ENCODE measurements at regions not wholly inside any gene's neighbourhood (a gene's known extent, or its start where the extent isn't known, plus 50 kb on each side); places are given as distances from the start of the nearest gene placed in this dataset.
"Not testable (repeated sequence)": the region's sequence is repeated elsewhere in the genome, so short reads cannot be mapped to it uniquely, and the experiment has no call there.

- no peak for DNase-seq
- Histone ChIP-seq H3K27me3 (no peaks in the 10 kb centered on the region), H3K9me3 (peaks cover 0 to 18% (median 7%) of the 10 kb centered on the region in 4 donors), H3K27ac (no peak overlapping the region), H3K36me3 (no peaks in the 10 kb centered on the region), H3K4me1 (no peaks in the 10 kb centered on the region), H3K4me3 (no peak overlapping the region)
- TF ChIP-seq POLR2A (IDR thresholded peaks at IDR 0.05) (no peak), CTCF (IDR thresholded peaks at IDR 0.05) (no peak), EP300 (IDR thresholded peaks at IDR 0.05) (no peak), POLR2AphosphoS5 (IDR thresholded peaks at IDR 0.05) (no peak)
- intact Hi-C loops (cut with DNase I; ENCODE audit: low total_unique reads) = no loop called here
Observed at GRCh38 chrX:21207080-21207479, 167.1 kb upstream of the CNKSR2 start.

DNA sequence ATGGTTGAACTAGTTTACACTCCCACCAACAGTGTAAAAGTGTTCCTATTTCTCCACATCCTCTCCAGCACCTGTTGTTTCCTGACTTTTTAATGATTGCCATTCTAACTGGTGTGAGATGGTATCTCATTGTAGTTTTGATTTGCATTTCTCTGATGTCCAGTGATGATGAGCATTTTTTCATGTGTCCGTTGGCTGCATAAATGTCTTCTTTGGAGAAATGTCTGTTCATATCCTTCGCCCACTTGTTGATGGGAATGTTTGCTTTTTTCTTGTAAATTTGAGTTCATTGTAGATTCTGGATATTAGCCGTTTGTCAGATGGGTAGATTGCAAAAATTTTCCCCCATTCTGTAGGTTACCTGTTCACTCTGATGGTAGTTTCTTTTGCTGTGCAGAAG lies 155.0 kb upstream of the CNKSR2 start:
- WGBS, 5 donors = 63 to 94% (median 88%) methylated on average over 3 of the region's 3 CpGs
- H3K36me3 ChIP-seq; H3K27me3 ChIP-seq; intact Hi-C loops (cut with DNase I; ENCODE audit: low total_unique reads); H3K4me1 ChIP-seq; DNase-seq; H3K4me3 ChIP-seq; H3K27ac ChIP-seq: not testable (repeated sequence)
- peaks cover 0 to 18% (median 4%) of the 10 kb centered on the region in 4 donors for H3K9me3 ChIP-seq

DNA sequence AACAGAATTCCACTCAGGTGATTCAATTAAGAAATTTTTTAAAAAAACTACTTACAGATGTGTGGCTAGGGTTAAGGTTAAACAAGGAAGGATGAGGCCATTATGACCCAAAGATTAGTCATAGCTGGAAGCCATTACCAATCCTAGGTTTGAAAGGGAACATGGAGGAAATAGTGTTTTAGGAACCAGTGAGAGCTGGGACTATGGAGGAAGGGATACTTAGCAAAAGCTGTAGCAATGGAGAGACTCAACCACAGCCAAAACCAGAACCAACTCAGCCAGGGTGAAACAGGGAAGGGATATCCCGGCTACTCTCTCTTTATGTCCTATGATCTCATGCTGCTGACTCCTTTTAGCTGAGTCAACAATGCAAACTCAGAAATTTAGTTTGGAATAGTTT lies 148.6 kb upstream of the CNKSR2 start:
- intact Hi-C loops (cut with DNase I; ENCODE audit: low total_unique reads) = no loop called here
- H3K36me3 ChIP-seq = no peaks in the 10 kb centered on the region
- no peaks in the 10 kb centered on the region for H3K27me3 ChIP-seq
- H3K27ac ChIP-seq = no peak overlapping the region
- WGBS, 5 donors = 58 to 100% (median 81%) methylated on average over 1 of the region's 1 CpG
- DNase-seq = no peak
- TF ChIP-seq CTCF (IDR thresholded peaks at IDR 0.05) (no peak), EP300 (IDR thresholded peaks at IDR 0.05) (no peak), POLR2A (IDR thresholded peaks at IDR 0.05) (no peak), POLR2AphosphoS5 (IDR thresholded peaks at IDR 0.05) (no peak)
- H3K4me3 ChIP-seq = no peak overlapping the region
- H3K9me3 ChIP-seq = no peaks in the 10 kb centered on the region
- H3K4me1 ChIP-seq = no peaks in the 10 kb centered on the region

- H3K4me1 ChIP-seq; H3K27ac ChIP-seq; H3K36me3 ChIP-seq; H3K27me3 ChIP-seq; H3K4me3 ChIP-seq; intact Hi-C loops (cut with DNase I; ENCODE audit: low total_unique reads); DNase-seq: not testable (repeated sequence)
- H3K9me3 ChIP-seq = peaks cover 0 to 12% (median 4%) of the 10 kb centered on the region in 4 donors
- 71 to 92% (median 80%) methylated on average over 2 to 3 of the region's 3 CpGs for WGBS, 5 donors
Observed at GRCh38 chrX:21228974-21229373, 145.2 kb upstream of the CNKSR2 start.

DNA sequence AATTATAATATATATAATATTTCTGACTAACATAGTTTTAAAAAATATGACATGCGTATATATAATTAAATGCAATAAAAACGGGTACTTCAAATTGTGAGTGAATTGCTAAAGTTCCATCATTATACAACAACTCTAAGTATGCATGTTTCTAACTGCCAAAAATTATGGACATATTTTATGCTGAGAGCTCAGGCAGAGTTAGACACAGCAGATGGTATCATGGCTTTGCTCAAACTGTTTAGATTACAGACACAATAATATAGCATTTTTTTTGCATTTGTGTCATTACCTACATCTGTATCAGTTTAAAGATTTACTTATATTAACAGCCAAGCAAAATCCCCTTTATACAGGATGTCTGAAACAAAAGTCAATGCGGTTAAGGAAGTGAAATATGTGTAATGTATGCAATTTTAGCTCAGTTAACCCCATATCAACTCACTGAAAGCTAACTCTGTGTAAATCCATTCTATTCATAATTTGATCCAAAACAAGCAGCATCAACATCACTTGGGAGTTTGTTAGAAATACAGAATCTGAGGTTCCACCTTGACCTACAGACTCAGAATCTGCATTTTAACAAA lies 119.1 kb upstream of the CNKSR2 start:
- no peak overlapping the region for H3K4me3 ChIP-seq
- no peak overlapping the region for H3K27ac ChIP-seq
- 54 to 69% (median 59%) methylated on average over 3 of the region's 3 CpGs for WGBS, 5 donors
- no peaks in the 10 kb centered on the region for H3K36me3 ChIP-seq
- H3K27me3 ChIP-seq = no peaks in the 10 kb centered on the region
- no peaks in the 10 kb centered on the region for H3K9me3 ChIP-seq
- no peaks in the 10 kb centered on the region for H3K4me1 ChIP-seq
- TF ChIP-seq CTCF (IDR thresholded peaks at IDR 0.05) (no peak), EP300 (IDR thresholded peaks at IDR 0.05) (no peak), POLR2AphosphoS5 (IDR thresholded peaks at IDR 0.05) (no peak), POLR2A (IDR thresholded peaks at IDR 0.05) (no peak)
- DNase-seq = no peak
- intact Hi-C loops (cut with DNase I; ENCODE audit: low total_unique reads) = no loop called here
